Stimulated activated CD4-positive, alpha-beta T cell treated with anti-CD3 and anti-CD28 coated beads, Interleukin-12 subunit alpha, Interleukin-12 subunit beta, amount 100 ng/mL, for 24 hours (primary cell): ENCODE measurements at regions not wholly inside any gene's neighbourhood (a gene's known extent, or its start where the extent isn't known, plus 50 kb on each side); places are given as distances from the start of the nearest gene placed in this dataset.
"Not testable (repeated sequence)": the region's sequence is repeated elsewhere in the genome, so short reads cannot be mapped to it uniquely, and the experiment has no call there.

Experiments
- DNase-seq, 2 experiments: peaks; one replicate each; pipeline ENCODE4 v3.0.0-alpha.2; 2020; ENCODE audit warnings: low read depth in 2 of 2

DNA sequence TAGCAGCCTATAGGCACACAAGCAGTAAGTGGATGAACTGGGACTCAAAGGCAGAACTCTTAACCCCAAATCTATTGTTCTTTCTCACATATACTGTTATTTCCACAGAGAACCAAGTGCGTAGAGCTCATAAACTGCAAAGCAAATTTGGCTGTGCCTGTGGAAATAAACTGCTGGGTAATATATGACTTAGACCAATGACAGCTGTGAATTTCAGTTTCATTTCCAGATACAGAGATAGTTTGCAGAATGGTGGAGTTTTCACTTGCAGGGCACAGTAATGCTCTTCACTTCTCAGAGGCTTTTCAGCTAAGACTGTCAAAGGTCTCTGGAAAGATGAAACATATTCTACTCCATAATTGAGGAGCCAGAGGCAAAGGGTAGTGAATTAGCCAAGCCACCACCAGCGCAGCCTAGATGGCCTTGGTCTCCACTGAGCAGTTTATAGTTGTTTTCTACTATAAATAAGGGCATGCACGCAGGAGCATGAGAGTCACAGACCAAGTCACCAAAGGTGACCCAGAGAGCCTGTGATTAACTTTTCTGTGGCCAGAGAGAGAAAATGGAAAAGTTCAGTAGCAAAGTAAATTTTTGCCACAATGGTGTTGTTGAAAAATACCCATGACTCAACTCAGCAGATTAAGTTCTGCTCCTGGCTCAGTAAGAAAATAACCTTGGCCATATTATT lies 180.7 kb upstream of the GRM7 start:
- no peak for DNase-seq

DNA sequence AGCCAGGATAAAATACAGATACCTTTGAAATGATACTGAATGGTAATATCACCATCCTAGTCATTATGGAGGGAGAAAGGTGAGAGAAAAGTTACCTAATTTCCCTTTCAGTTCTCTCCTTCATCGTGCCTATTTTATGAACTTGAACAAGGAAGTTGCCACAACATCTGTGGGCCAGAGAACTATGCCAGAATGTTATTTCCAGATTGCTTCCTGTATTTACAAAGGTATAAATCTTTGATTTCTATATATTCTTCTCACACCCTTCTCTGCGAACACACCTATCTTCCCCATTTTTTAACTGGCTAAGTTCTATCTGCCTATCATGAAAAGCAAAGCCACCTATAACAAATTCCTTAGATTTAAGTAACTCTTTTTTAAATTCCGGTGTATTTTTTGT lies 163.6 kb upstream of the GRM7 start:
- DNase-seq = no peak

DNA sequence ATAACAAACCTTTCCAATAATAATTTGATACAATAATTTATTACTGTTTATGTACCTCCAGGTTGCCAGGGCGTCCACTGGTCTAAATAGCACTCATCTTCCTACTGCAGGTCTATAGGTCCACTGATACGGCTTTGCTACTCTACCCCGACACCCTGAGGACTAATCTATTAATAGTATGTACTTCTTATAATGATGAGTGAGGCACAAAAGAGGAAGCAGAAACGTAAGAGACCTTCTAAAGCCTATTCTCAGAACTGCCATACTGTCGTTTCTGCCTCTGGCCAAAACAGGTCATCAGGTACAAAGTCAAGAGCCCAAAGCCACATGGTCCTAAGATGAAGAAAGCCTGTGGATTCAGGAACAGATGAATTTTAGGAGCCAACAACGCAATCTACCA lies 163.2 kb upstream of the GRM7 start:
- no peak for DNase-seq

DNA sequence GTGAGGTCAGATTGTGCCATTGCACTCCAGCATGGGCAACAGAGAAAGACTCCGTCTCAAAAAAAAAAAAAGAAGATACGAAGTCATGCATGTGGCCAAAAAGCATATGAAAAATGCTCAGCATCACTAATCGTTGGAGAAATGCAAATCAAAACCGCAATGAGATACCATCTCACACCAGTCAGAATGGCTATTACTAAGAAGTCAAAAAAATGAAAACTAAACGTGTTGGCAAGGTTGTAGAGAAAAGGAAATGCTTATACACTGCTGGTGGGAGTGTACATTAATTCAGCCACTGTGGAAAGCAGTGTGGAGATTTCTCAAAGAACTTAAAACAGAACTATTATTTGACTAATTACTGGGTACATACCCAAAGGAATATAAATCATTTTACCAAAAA lies 156.1 kb upstream of the GRM7 start:
- DNase-seq = not testable (repeated sequence)

DNA sequence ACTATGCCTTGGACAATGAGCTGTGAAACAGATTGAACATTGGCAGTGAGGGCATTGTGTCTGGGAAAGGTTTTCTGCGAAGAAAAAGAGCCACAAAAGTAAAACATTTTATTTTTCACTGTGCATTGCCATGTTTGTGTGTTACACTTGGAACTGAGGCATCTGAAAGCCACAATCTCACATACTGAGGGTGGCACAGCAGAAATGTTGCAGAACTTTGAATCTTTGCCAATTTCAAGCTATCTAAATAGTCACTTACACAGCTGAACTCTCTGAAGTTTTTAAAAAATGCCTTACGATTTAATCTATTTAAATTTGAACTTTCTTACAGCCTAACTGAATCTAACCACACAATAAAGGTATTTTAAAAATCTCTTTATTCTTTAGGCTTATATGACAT lies 154.1 kb upstream of the GRM7 start:
- DNase-seq = no peak

DNA sequence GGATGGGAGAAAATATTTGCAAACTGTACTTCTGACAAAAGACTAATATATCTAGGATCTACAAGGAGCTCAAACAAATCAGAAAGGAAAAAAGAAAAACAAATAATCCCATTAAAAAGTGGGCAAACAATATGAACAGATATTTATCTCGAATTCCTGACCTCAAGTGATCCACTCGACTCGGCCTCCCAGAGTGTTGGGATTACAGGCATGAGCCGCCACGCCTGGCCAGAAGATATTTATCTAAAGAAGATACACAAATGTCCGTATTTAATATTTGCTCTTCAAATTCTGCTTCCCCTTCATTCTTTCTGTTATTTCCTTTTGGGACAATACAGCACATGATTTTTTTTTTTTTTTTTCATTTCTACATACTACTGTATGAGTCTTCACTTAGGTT lies 151.7 kb upstream of the GRM7 start:
- no peak for DNase-seq

DNA sequence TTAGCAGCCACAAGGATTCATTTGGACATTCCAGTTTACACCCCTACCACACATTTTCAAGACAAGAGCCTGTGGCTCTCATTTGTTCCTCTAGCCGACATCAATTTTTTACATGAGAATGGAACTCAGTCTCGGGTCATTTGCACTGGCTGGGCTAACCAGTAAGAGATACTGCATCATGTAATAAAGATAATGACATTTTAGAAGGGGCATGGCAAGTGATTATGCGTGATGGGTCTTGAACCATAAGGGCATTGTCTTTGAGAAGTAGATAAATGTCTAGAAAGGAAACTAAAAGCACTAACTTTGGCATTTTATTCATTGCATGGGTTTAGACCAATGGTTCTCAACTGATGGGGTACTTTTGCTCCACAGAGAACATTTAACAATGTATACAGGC lies 146.0 kb upstream of the GRM7 start:
- DNase-seq = no peak

DNA sequence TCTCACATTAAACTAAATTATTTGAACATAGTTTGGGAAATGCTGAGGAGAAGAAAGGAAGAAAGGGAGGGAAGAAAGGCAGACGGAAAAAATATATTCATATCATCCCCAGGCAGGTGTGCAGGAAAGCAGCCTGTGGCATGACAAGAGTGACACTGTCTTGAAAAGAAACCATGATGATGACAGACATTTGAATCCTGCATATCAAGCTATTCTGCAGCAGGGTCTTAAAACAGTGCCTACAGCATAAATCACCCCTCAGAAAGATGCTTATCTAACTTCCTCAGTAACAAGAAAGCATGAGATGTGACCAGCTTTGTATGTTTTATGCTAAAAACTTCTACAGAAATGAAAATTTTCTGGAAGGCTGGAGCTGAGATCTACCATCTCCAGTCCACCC lies 144.5 kb upstream of the GRM7 start:
- DNase-seq = no peak

DNA sequence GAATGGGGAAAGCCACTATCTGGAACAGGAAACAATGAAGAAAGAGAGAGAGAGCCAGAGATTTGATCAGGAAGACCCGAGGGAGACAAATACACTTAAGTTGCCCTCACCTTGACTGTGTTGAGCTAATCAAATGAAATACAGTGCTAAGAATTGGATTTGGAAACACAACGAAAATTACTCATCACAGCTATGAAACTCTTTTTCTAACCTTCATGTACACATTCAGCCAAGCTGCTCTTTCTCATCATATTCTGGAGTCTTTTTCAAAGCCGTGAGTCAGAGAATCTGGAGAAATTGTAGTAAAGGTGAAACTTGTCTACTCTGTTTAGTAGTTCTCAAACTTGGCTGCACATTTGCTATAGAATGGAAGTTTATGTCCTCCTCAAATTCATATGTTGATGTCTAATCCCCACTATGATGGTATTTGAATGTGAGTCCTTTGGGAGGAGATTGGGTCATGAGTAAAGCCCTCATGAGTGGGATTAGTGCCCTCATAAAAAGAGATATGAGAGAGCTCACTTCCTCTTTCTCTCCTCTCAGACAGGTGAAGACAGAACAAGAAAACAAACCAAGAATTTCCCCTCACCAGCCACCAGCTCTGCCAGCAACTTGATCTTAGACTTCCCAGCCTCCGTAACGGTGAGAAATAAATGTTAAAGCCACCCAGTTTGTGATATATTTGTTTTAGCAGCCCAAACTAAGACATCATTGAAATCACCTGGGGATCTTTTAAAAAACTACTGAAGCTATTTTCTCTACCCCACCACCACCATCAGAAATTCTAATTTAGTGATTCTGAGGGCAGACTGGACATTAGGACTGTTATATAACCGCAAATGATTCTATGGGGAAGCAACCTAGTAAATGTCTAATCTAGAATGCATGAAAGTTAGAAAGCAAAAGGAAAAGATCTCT lies 143.6 kb upstream of the GRM7 start:
- no peak for DNase-seq

DNA sequence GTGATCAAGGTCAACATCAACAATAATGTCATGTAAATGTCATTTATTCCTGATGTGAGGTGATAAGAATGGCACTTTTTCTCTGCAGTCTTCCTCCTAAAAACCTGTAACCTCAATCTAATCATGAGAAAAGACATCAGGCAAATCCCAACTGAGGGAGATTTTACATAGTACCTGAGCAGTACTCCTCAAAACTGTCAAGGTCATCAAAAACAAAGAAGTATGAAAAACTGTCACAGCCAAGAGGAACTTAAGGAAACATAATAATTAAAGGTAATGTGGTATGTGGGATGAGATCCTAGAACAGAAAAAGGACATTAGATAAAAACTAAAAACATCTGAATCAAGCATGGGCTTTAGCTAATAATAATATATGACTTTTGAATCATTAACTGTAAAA lies 140.9 kb upstream of the GRM7 start:
- DNase-seq = no peak

DNA sequence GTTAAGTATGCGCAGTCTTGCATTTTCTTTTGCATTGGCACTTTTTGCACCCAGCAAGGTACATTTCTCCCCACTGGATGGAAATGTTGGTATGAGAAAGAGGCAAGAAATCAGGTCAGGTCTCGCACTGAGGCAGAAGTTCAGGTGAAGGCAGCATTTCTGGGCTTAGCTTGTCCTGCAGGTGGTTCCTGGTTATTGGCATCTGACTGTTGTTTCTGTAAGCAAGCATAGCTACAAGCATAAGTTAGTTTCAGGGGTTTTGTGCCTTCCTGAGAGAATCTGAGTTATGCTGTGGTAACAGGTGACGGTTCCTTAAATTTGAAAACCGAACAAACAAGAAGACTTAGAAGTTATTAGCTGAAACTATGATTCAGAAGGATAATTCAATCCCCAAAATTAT lies 139.4 kb upstream of the GRM7 start:
- no peak for DNase-seq

DNA sequence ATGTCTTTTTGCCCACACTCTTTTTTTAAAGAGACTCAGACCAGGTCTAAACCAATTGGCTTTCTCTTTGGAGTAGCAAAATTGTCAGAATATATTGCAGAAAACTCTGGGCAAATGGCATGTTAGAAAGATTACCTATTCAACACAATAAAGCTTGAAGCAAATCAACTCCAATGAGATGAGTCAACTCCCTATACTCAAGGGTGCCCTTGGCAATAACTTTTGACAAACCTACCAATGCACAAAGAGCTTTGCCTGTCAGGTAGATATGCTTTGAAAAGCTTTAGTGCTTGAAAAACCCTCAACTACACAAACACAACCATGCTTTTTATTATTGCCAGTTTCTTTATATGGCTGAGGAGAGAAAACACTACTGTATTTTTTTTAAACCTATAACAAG lies 137.7 kb upstream of the GRM7 start:
- no peak for DNase-seq

DNA sequence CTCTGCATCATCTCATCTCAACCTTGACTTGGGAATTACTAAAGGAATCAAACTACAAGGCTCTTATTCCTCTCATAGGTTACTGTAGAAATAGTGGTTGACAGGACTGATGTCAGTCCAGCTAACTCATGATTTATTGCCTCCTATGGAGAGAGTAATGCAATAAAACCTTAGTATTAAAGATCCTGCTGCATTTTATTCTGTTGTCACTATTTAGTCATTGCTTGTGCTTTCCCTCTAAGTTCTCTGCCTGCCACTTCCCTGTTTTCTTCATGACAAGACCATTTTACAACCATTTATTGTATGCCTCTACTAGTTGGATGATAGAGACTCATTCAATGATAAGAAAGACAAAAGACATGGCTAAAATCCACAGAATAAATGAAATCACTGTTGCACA lies 134.1 kb upstream of the GRM7 start:
- no peak for DNase-seq

DNA sequence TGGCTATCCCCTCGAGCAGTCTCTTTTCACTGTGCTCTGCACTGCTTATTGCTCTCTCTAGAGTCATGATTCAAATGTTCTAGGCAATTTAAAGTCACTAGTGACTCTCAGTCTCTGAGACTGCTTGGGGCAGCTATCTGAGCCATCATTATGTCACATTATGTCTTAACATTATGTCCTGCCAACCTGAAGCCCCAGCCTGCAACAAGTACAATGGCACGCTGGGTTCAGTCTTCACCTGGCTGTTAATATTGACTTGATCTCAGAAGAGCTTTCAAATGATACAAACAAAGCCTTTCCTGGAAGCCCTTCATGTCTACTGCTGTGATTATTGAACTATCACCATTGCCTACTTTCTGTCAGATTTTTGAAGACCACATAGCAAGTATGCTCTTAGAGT lies 128.1 kb upstream of the GRM7 start:
- no peak for DNase-seq

DNA sequence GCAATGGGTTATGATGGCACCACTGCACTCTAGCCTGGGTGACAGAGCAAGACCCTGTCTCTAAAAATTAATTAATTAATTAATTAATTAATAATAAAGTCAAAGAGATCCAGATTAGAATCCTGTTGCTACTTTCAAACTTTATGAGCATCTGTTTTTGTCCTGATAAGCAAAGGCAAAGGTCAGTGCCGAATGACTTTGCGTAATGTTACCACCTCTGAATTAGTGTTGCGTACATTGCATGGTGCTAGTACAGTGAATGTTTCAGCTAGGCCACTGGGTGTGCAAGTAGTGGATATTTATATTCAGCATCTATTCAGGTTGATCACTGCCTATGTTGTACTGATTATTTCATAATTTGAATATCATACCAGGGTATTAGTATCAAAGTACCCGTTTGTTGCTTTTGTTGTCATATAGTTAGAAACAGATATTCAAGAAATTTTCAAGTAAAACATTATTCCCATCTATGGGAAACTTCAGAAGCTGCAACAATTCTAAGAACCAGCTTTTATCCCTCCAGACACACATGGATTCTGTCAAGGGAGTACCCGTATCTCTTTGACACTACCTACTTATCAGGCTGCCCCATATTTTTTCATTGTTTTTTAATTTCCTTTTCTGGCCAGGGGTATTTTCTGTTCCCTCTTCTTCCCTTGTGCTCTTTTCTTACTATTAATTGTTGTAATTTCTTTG lies 127.1 kb upstream of the GRM7 start:
- DNase-seq = no peak

DNA sequence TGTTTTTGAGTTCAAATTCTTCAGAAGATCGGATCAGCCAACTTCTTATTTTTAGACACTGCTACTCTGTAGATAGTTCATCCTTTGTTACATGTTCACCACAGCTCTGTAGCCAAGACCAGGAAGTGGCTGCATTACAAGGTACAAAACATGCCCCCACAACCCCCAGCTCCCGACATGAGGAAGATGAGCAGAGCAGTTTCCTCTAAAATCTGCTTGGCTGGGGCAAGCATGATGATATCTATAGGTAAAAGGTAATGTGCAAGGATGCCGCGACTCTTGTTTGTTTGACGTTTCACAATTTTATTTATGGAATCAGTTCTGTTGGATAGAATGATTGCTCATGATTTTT lies 126.5 kb upstream of the GRM7 start:
- no peak for DNase-seq

DNA sequence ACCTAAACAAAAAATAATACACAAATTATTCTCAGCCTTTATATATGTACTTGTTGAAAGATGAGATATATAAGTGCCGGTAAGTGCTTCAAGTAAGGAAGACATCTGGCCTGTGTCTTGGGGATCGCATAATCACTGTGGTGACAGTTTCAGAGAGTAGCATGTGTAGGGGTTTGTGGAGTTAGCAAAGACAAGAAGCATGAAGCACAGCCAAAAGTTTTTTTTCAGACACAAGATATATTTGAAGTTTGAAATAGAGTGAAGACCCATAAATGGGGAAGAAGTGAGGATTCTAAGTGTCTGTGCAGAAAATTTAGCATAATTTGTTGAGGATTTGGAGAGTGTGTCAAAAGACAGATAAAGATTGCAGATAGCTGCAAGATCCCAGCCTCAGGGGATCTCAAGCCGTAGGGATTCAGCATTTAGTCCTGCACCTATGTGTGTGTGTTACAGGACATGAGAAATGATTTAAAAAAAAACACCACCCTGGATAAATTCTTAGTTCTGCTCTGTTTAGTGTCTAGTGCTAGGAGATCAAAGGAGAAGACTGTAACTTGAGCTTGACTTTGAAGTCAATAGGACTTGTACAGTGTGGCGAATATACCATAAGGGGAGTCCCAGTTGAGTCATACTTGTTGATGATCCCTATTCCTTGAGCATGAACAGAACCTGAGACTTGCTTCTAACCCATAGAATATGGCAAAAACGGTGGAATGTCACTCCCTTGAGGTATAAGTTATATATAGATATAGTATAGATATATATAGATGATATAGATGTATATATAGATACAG lies 123.9 kb upstream of the GRM7 start:
- no peak for DNase-seq

DNA sequence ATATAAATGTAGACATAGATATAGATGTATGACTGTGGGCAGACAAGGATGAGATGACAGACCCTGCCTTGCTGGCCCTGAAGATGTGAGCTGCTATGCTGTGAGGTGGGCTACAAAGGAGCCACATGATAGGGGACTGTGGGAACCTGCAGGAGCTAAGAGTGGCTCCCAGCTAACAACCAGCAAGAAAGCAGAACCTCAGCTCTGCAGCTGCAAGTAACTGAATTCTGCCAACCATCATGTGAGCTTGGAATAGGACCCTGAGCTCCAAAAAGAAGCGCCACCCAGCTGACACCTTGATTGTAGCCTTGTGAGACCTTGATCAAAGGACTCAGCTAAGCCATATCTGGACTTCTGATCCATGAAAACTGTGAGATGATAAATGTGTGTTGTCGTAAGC lies 123.3 kb upstream of the GRM7 start:
- no peak for DNase-seq

DNA sequence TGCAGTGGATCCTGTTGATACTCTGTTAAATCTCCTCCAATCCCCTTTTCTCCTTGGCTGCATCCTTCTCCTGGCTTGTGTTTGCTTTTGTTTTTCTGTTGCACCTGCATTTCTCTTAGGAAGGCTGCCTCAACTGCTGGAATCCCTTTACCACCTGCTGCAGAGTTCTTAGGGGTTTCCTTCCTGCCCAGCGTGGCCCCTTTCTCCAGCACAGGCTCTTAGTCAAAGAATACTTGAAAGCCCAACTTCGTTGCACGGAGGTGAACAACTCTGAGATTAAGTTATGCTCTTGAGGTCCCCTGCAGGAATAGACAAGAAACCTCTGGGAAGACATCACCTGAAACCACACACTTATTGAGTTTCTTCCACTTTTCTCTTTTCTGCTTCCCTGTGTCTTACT lies 121.6 kb upstream of the GRM7 start:
- DNase-seq = no peak

DNA sequence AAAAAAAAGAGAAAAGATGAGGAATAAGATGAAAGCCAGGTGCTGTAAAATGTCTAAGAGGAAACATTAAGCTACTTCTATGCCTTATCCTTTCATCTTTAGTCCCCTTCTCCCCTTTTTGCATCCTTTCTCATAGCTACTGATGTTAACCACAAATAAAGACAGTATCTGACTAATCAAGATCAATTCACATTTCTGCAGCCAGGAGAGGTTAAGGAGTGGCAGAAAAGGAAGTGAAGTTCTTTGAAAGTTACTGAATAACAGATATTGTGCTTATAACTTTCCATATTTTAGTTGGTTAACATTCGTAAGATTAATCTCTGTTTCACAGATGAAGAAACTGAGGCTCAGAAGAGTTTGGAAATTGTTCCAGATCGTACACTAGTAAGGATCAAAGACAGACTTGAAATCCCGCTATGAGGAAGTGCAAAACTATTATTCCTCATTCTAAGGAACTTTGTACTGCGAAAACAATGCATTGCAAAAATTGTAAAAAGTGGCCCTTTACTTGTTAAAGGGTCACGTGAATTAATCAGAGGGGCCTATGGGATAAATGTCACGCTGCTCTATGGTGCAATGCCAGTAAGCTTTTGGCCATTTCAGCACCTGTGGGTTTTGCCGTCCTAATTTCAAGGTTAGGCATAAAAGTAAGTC lies 117.7 kb upstream of the GRM7 start:
- no peak for DNase-seq

DNA sequence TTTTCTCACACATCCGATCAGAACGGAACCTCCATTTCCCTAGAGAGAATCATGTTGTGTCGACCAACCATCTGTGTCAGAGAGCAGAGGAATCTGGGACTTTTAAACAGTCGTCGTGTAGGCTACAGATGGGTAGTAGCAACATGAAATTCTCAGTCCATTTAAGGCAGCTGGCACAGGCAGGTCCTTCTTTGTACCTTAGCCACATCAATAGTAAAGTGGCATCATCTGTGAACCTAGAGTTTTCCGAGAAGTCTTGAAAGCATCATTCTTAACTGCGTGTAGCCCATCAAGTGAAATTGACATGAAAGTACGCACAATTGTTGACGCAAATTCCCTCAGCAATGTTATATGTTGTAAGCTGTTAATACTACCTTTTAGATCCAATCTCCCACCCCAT lies 114.5 kb upstream of the GRM7 start:
- DNase-seq = no peak

DNA sequence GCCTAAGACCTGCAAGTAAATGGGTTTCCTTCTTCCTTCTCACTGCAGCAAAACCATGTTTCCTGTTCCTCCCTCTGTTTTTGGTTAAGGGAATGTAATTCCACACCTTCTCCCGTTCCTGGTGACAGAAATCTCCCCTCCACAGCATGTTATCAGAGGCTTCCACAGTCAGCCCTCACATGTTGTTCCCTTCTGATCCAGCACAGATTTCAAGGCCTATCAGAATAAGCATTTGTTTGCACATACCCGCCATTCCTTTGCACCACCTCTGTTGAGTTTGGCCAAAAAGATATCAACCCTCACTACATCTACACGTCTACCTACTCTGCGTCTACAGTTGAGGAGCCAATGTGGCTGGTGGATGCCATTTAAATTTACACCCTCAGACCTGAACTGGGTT lies 113.9 kb upstream of the GRM7 start:
- no peak for DNase-seq
